ENCODE measurements at regions not wholly inside any gene's neighbourhood (a gene's known extent, or its start where the extent isn't known, plus 50 kb on each side); places are given as distances from the start of the nearest gene placed in this dataset.
"Not testable (repeated sequence)": the region's sequence is repeated elsewhere in the genome, so short reads cannot be mapped to it uniquely, and the experiment has no call there.

GRCh38 chr4:186798951-186799659 is 75.4 kb upstream of the FAT1 start:
- H3K9ac ChIP-seq = no peak overlapping the region
- H3F3A ChIP-seq (ENCODE audit: low read depth) = no peaks in the 10 kb centered on the region
- no peaks in the 10 kb centered on the region for H3K9me3 ChIP-seq (ENCODE audit: low read depth)
- no peaks in the 10 kb centered on the region for H3K4me1 ChIP-seq
- H3K27me3 ChIP-seq = no peaks in the 10 kb centered on the region
- Mint-ChIP-seq H3K27me3 (ENCODE audit: insufficient read depth, low read depth) (no peaks in the 10 kb centered on the region), H3K4me1 (peaks cover 3% of the 10 kb centered on the region), H3K36me3 (no peaks in the 10 kb centered on the region), H3K9me3 (peaks cover 3% of the 10 kb centered on the region), H3K4me3 (no peak overlapping the region), H3K27ac (no peak overlapping the region)
- H3K36me3 ChIP-seq = no peaks in the 10 kb centered on the region
- no peak for DNase-seq (ENCODE audit: low spot score)
- no peak overlapping the region for H3K27ac ChIP-seq
- H3K4me2 ChIP-seq = no peak overlapping the region
- H3K4me3 ChIP-seq = no peak overlapping the region
- no peaks in the 10 kb centered on the region for H3K79me2 ChIP-seq (ENCODE audit: low read depth)
- no peaks in the 10 kb centered on the region for H4K20me1 ChIP-seq (ENCODE audit: low read depth)
- H2AFZ ChIP-seq (replicated peaks) = peak overlapping the region; percentile 17
- no peak for TF ChIP-seq EZH2phosphoT487 (IDR thresholded peaks at IDR 0.05)

- Mint-ChIP-seq H3K36me3 (no peaks in the 10 kb centered on the region), H3K9me3 (peaks cover 6% of the 10 kb centered on the region), H3K4me1 (peaks cover 20% of the 10 kb centered on the region), H3K4me3 (no peak overlapping the region), H3K27ac (no peak overlapping the region), H3K27me3 (ENCODE audit: insufficient read depth, low read depth) (no peaks in the 10 kb centered on the region)
- H3K79me2 ChIP-seq (ENCODE audit: low read depth) = no peaks in the 10 kb centered on the region
- no peaks in the 10 kb centered on the region for H4K20me1 ChIP-seq (ENCODE audit: low read depth)
- no peak overlapping the region for H3K4me3 ChIP-seq
- H3K36me3 ChIP-seq = no peaks in the 10 kb centered on the region
- no peak overlapping the region for H3K4me2 ChIP-seq
- no peak for DNase-seq (ENCODE audit: low spot score)
- H3K27ac ChIP-seq = no peak overlapping the region
- H3K9ac ChIP-seq = no peak overlapping the region
- H3K27me3 ChIP-seq = no peaks in the 10 kb centered on the region
- H3F3A ChIP-seq (ENCODE audit: low read depth) = peaks cover 4% of the 10 kb centered on the region
- TF ChIP-seq EZH2phosphoT487 (IDR thresholded peaks at IDR 0.05) = no peak
- TF ChIP-seq CTCF (IDR thresholded peaks at IDR 0.05) = no peak
- TF ChIP-seq EZH2 (IDR thresholded peaks at IDR 0.05) = no peak
- peaks cover 26% of the 10 kb centered on the region for H3K4me1 ChIP-seq
- no peak overlapping the region for H2AFZ ChIP-seq (replicated peaks)
- no peaks in the 10 kb centered on the region for H3K9me3 ChIP-seq (ENCODE audit: low read depth)
These were observed 81.6 kb upstream of the FAT1 start for GRCh38 chr4:186805020-186805820.

- H3K27me3 ChIP-seq; H3K9ac ChIP-seq; H3K4me3 ChIP-seq; H3K36me3 ChIP-seq; H3K27me3 Mint-ChIP-seq (ENCODE audit: insufficient read depth, low read depth); H3K79me2 ChIP-seq (ENCODE audit: low read depth); H3K4me3 Mint-ChIP-seq; H3K27ac ChIP-seq; H3K9me3 Mint-ChIP-seq; DNase-seq (ENCODE audit: low spot score); H3K4me2 ChIP-seq; H2AFZ ChIP-seq (replicated peaks); H3K36me3 Mint-ChIP-seq; H4K20me1 ChIP-seq (ENCODE audit: low read depth); H3K27ac Mint-ChIP-seq; H3K9me3 ChIP-seq (ENCODE audit: low read depth): not testable (repeated sequence)
- Histone ChIP-seq H3F3A (ENCODE audit: low read depth) (peaks cover 11% of the 10 kb centered on the region), H3K4me1 (peaks cover 31% of the 10 kb centered on the region)
- peaks cover 27% of the 10 kb centered on the region for H3K4me1 Mint-ChIP-seq
These were observed 82.3 kb upstream of the FAT1 start for GRCh38 chr4:186805917-186806316.

- Histone ChIP-seq H4K20me1 (ENCODE audit: low read depth) (no peaks in the 10 kb centered on the region), H3K4me2 (no peak overlapping the region), H3K79me2 (ENCODE audit: low read depth) (no peaks in the 10 kb centered on the region), H3K36me3 (no peaks in the 10 kb centered on the region), H3K27me3 (no peaks in the 10 kb centered on the region), H3K4me3 (no peak overlapping the region), H2AFZ (replicated peaks) (peak overlapping the region; percentile 30), H3K4me1 (peaks cover 37% of the 10 kb centered on the region), H3F3A (ENCODE audit: low read depth) (peaks cover 15% of the 10 kb centered on the region), H3K27ac (no peak overlapping the region), H3K9me3 (ENCODE audit: low read depth) (no peaks in the 10 kb centered on the region), H3K9ac (no peak overlapping the region)
- Mint-ChIP-seq H3K27me3 (ENCODE audit: insufficient read depth, low read depth) (no peaks in the 10 kb centered on the region), H3K9me3 (peaks cover 10% of the 10 kb centered on the region), H3K27ac (no peak overlapping the region), H3K36me3 (no peaks in the 10 kb centered on the region), H3K4me1 (peaks cover 27% of the 10 kb centered on the region), H3K4me3 (no peak overlapping the region)
- TF ChIP-seq CTCF (IDR thresholded peaks at IDR 0.05) = no peak
- no peak for TF ChIP-seq EZH2phosphoT487 (IDR thresholded peaks at IDR 0.05)
- no peak for TF ChIP-seq EZH2 (IDR thresholded peaks at IDR 0.05)
- no peak for DNase-seq (ENCODE audit: low spot score)
These were observed 83.2 kb upstream of the FAT1 start for GRCh38 chr4:186806679-186807421.

Measured in neural progenitor cell (in vitro differentiated cells).